ENCODE measurements at regions not wholly inside any gene's neighbourhood (a gene's known extent, or its start where the extent isn't known, plus 50 kb on each side); places are given as distances from the start of the nearest gene placed in this dataset.
A peak's percentile ranks its signal among the peaks of the same experiment; 100 is the strongest.

GRCh38 chr2:145235312-145235711 is 715.4 kb upstream of the ZEB2 start:
- no peak for DNase-seq (ENCODE audit: low read depth, low spot score)

GRCh38 chr2:145230546-145230945 is 710.6 kb upstream of the ZEB2 start:
- no peak for DNase-seq (ENCODE audit: low read depth, low spot score)

GRCh38 chr2:145228506-145228905 is 708.6 kb upstream of the ZEB2 start:
- DNase-seq (ENCODE audit: low read depth, low spot score): no peak

GRCh38 chr2:145226901-145227300 is 707.0 kb upstream of the ZEB2 start:
- DNase-seq (ENCODE audit: low read depth, low spot score): no peak

GRCh38 chr2:145221516-145221915 is 701.6 kb upstream of the ZEB2 start:
- DNase-seq (ENCODE audit: low read depth, low spot score): no peak

DNA sequence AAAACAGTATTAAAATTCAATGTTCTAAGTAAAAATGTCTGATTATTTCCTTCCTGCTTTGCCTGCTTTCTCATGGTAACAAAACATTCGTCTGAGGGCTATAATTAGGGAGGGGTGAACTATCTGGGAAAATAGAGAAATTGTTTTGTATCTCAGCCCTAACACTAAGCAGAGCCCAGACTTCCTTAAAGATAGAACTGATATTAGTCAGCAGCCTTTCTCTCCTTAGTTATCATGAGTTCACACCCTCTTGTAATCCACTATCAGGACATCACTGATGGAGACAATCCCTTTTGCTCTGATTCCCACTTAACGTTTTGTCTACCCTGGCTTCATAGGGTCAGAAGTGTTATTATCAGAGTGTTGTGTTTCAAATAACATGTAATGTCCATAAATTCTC is 701.1 kb upstream of the ZEB2 start:
- no peak for DNase-seq (ENCODE audit: low read depth, low spot score)

- no peak for DNase-seq (ENCODE audit: low read depth, low spot score)
Observed at GRCh38 chr2:145220496-145220895, 700.6 kb upstream of the ZEB2 start.

DNA sequence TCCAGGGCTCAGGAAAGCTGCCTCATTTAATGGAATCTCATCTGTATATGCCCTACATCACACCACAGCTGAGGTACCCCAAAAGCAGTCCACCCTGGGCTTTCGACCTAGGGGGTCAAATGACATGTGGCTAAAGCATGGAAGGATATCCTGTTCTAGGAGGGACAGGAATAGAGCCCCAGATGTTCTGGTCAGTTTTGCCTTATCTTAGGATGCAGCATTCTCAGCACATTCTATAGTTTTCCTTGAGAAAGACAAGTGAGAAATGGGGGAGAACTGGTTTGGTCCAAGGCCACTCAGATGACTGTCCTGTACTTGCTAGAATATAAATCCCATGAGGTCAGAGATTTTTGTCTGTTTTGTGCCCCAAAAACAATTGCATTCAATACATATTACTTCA is 688.0 kb upstream of the ZEB2 start:
- DNase-seq (ENCODE audit: low read depth, low spot score): no peak

DNA sequence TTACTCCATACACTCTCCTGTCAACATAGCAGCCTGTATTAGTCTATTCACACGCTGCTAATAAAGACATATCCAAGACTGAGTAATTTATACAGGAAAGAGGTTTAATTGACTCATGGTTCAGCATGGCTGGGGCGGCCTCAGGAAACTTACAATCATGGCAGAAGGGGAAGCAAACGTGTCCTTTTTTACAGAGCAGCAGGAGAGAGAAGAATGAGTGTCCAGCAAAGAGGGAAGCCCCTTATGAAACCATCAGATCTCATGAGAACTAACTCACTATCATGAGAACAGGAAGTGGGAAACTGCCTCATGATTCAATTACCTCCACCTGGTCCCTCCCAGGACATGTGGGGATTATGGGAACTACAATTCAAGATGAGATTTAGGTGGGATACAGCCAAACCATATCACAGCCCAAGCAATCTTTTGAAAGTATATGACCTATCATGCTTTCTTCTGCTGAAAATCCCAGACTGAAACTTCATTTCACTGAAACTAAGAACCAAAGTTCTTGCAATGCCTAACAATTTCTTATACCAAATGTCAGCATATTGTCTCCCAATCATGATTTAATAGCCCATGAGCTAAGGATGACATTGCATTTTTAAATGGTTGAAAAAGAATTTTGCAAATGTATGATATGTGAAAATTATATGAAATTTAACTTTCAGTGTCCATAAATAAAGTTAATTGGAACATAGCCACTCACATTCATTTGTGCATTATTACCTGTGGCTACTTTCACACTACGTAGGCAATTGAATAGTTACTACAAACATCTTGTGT is 686.8 kb upstream of the ZEB2 start:
- DNase-seq (ENCODE audit: low read depth, low spot score): no peak

- DNase-seq (ENCODE audit: low read depth, low spot score): no peak
Observed at GRCh38 chr2:145203891-145204290, 684.0 kb upstream of the ZEB2 start.

DNA sequence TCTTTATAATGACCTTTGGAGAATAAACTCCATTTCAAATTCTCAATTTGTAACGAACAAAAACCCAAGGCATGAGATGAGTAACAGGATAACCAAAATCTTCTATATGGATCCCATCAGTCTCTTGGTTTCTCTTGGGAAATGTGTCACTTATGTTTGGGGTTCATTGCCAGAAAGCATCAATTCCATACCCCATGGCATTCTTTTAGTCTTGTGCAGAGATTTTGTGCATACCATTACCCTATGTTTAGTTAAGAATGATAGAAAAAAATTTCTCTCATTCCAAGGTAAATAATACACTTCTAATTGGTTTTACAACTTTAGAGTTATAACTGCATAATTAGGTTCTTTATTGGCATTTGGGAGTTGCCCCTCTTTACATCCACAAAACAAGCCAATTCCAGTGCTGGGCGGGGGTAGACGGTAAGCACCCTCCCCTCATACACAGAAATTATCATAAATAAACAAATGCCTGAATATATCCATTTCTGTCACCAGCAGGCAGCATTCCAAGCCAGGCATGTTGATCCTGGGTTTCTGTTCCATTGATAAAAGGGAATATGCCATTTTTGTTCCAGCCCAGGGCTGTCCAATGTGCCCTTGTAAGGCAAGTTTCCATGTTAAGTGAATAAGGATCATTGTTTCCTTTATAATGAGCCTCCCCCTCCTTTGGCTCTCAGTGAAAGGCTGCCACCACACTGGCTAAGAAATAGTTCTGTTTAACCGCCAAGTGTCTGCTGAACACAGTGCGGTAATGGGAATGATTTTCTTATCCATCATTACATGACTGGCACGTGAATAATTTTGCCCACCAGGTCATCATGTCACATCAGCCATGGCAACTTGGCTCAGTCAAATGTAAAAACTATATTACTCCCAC is 680.1 kb upstream of the ZEB2 start:
- no peak for DNase-seq (ENCODE audit: low read depth, low spot score)

DNA sequence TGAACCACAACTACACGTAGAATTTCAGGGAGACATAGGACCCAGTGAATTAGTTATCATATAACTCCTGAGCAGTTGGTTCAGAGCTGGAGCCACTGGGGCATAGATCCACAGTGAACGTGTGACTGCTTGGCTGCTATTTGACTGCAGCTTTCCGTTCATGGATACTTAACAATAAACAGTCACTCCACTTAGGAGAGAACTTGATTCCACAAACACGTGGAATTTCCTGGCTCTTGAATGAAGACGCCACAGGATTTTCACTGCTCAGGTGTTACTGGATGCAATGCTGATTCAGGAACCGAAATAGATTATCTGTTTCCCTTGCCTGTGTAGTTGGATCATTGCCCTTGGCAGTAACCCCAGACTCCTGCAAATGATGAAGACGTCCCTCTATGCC is 679.1 kb upstream of the ZEB2 start:
- no peak for DNase-seq (ENCODE audit: low read depth, low spot score)

DNA sequence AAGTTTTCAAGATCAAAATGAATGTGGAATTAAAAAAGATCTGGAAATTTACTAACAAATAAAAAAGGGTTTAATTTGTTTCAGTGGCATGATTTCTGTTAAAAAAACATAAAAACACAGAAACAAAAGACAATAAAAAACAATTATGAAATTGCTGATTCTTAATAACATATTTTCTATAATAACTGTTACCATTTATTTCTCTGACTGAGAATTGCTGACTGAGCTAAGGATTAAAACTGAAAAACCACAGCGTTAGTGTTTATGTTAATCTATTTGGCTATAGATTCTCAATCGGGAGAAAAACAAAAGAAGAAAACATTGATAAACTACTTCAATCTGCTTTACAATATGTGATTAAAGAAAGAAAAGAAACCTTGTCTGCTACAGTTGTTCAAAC is 678.6 kb upstream of the ZEB2 start:
- DNase-seq (ENCODE audit: low read depth, low spot score): no peak

DNA sequence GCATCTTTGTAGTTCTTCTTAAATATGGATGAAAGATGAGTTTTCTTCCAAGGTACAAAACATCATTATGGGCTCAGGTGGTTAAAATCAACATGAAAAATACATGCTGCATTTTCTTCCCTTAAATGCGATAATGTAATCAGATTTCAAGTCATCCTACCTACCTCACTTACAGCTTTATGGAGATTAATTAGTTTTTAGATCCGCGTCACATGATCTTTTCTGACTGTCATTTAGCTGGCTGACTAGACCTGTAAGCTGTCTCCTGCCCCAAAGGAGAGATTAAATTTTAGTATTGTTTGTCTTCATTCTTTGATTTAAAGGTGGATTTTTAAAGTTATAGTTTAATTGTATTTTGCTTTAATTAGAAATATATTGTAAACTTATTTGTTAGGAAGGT is 678.0 kb upstream of the ZEB2 start:
- DNase-seq (ENCODE audit: low read depth, low spot score): no peak

GRCh38 chr2:145194673-145195072 is 674.8 kb upstream of the ZEB2 start:
- peak; percentile 48 for DNase-seq (ENCODE audit: low read depth, low spot score)

GRCh38 chr2:145190031-145190703 is 670.2 kb upstream of the ZEB2 start:
- DNase-seq (ENCODE audit: low read depth, low spot score): no peak

DNA sequence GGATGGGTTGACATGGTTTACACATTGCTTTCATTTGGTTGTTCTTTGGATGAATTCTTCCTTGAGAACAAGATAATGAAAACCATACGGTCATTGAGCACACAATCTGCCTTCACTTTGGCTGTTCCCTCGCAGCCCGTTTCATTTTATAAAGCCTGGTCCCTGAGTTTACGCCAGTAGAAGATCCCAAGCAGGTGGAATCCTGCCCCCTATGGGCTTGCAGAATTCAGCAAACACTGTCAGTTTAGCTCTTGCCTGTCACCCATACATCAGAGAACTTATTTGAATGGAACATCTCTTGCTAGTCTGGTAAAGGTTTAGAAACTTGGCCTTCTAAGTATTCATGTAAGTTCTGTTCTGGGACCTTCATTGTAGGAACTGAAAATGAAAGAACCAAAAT is 666.4 kb upstream of the ZEB2 start:
- DNase-seq (ENCODE audit: low read depth, low spot score): peak; percentile 9

DNA sequence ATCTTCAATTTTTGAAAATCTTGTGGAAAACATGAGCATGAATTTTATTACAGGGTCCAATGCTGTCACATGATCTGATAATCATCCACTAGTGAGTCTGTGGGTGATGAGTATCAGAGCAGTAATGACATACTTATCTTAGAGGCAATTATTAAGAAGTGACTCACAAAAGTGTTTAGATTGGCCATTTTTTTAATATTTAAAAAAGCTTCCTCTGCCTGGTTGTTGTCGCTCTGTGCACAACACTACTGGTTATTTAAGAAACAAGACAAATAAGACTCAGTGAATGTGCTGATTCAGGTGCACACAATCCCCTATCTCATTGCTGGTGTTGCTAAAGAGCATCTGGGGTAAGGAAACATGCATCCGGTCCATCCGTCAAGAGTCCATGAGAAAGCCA is 665.8 kb upstream of the ZEB2 start:
- DNase-seq (ENCODE audit: low read depth, low spot score): no peak

DNA sequence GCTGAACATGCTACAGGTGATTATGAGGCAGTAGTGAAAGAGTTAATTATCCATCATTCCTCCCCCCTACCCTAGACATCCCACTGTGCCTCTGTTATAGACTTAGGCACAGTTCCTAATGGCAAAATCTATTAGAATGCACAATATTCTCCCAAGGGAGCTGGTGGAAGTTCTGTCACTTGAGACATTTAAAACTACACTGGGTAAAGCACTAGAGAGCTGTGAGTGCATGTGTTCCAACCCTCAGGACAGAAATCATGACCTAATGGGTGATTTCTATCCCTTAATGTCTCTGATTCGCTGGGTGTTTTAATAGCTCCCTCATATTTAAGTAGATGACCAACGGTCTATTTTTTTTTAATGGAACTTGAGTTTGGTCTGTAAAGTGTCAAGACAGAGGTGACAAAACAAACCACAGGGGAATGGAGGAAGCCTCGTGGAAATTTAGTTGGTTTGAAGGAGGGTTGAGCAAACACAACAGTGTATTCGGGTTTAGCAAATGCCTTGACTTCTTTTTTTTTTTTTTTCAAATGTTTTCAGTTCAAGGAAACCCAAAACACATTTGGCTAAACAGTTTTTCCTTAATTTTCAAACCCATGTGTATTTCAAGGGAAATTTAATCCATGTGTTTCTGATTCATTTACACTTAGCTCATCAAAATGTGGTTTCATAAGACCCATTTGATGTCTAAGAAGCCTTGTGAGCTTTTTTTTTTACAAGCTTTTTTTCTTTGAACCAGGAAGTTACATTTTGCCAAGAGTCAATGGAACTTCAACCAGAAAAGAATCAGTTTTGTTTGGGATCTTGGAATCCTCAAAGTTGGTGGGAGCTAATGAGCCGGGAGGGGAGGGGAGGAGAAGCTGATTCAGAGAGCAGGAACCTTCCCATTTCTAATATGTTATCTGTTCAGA is 665.1 kb upstream of the ZEB2 start:
- DNase-seq (ENCODE audit: low read depth, low spot score): no peak

GRCh38 chr2:145169285-145169684 is 649.4 kb upstream of the ZEB2 start:
- DNase-seq (ENCODE audit: low read depth, low spot score): no peak

- no peak for DNase-seq (ENCODE audit: low read depth, low spot score)
Observed at GRCh38 chr2:145168091-145168490, 648.2 kb upstream of the ZEB2 start.
